BLaER1 treated with 17β-estradiol and CSF1 and Interleukin-3, amounts not matched to agents 10 nM and 100 nM (cell line): ENCODE measurements at regions not wholly inside any gene's neighbourhood (a gene's known extent, or its start where the extent isn't known, plus 50 kb on each side); places are given as distances from the start of the nearest gene placed in this dataset.

Experiments used
- H3K27ac ChIP-seq, 11 experiments: shearing (Covaris generic); formaldehyde crosslinking; 2 replicates each; pipeline ENCODE4 v1.8.1; 2022
- H3K27me3 ChIP-seq, 11 experiments: shearing (Covaris generic); formaldehyde crosslinking; 2 replicates each; pipeline ENCODE4 v1.8.1; 2022
- H3K36me3 ChIP-seq, 11 experiments: shearing (Covaris generic); formaldehyde crosslinking; 2 replicates each; pipeline ENCODE4 v1.8.1; 2022
- H3K4me1 ChIP-seq, 10 experiments: shearing (Covaris generic); formaldehyde crosslinking; 2 replicates each; pipeline ENCODE4 v1.8.1; 2022
- H3K4me2 ChIP-seq, 11 experiments: shearing (Covaris generic); formaldehyde crosslinking; 2 replicates each; pipeline ENCODE4 v1.8.1; 2022
- H3K4me3 ChIP-seq, 10 experiments: shearing (Covaris generic); formaldehyde crosslinking; 2 replicates each; pipeline ENCODE4 v1.8.1; 2022
- H3K9ac ChIP-seq, 11 experiments: shearing (Covaris generic); formaldehyde crosslinking; 2 replicates each; pipeline ENCODE4 v1.8.1; 2022
- H3K9me3 ChIP-seq, 11 experiments: shearing (Covaris generic); formaldehyde crosslinking; replicated peaks in 1 of 11; 2 replicates each; pipeline ENCODE4 v1.8.1; 2022
- H4K20me1 ChIP-seq, 11 experiments: shearing (Covaris generic); formaldehyde crosslinking; 2 replicates each; pipeline ENCODE4 v1.8.1; 2022
- Cebpa-rat ChIP-seq, 11 experiments: shearing (Covaris generic); IDR thresholded peaks; 2 replicates each; pipeline ENCODE4 v1.8.1; 2022

- no peak overlapping the region for H3K4me2 ChIP-seq
- H3K4me3 ChIP-seq: no peak overlapping the region
- H3K4me1 ChIP-seq: no peaks in the 10 kb centered on the region
- H3K36me3 ChIP-seq: no peaks in the 10 kb centered on the region
- H4K20me1 ChIP-seq: no peaks in the 10 kb centered on the region
- H3K27me3 ChIP-seq: no peaks in the 10 kb centered on the region
- no peak for TF ChIP-seq Cebpa-rat (IDR thresholded peaks at IDR 0.05)
- H3K27ac ChIP-seq: no peak overlapping the region
- no peak overlapping the region for H3K9ac ChIP-seq
- peaks cover 0 to 24% (median 0%) of the 10 kb centered on the region in 11 experiments; a peak in 9 of 22 replicates for H3K9me3 ChIP-seq
These were observed 136.3 kb downstream of the DUSP10 start for GRCh38 chr1:221605569-221605968.

- no peak overlapping the region for H3K27ac ChIP-seq
- no peak overlapping the region for H3K4me3 ChIP-seq
- no peak overlapping the region for H3K9ac ChIP-seq
- no peaks in the 10 kb centered on the region for H3K4me1 ChIP-seq
- no peaks in the 10 kb centered on the region for H3K36me3 ChIP-seq
- no peak for TF ChIP-seq Cebpa-rat (IDR thresholded peaks at IDR 0.05)
- no peaks in the 10 kb centered on the region for H4K20me1 ChIP-seq
- peaks cover 0 to 24% (median 0%) of the 10 kb centered on the region in 11 experiments; a peak in 9 of 22 replicates for H3K9me3 ChIP-seq
- no peak overlapping the region for H3K4me2 ChIP-seq
- H3K27me3 ChIP-seq: no peaks in the 10 kb centered on the region
These were observed 135.6 kb downstream of the DUSP10 start for GRCh38 chr1:221606256-221606655.

DNA sequence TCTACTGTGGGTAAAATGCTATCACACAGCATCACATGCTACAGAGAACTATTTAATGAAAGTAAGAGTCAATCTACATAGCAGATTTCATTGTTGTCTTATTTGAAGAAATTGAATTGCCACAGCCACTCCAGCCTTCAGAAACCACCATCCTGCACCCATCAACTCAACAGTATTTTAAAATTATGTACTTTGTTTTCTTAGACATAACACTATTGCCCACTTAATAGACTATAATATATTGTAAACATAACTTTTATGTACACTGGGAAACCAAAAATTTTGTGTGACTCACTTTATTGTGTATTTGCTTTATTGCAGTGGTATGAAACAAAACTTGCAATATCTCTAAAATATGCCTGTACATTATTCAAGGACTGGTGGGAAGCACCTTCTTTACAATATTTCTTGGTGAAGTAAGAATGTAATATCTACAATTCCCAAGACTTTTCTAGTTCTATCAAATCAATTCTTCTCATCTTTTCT lies 133.0 kb downstream of the DUSP10 start:
- Histone ChIP-seq H4K20me1 (no peaks in the 10 kb centered on the region), H3K27ac (no peak overlapping the region), H3K9ac (no peak overlapping the region), H3K4me1 (peaks cover 0 to 10% (median 0%) of the 10 kb centered on the region in 10 experiments; a peak in 7 of 20 replicates), H3K36me3 (no peaks in the 10 kb centered on the region), H3K27me3 (no peaks in the 10 kb centered on the region), H3K9me3 (peaks cover 0 to 19% (median 0%) of the 10 kb centered on the region in 11 experiments; a peak in 9 of 22 replicates), H3K4me3 (no peak overlapping the region), H3K4me2 (no peak overlapping the region)
- no peak for TF ChIP-seq Cebpa-rat (IDR thresholded peaks at IDR 0.05)

DNA sequence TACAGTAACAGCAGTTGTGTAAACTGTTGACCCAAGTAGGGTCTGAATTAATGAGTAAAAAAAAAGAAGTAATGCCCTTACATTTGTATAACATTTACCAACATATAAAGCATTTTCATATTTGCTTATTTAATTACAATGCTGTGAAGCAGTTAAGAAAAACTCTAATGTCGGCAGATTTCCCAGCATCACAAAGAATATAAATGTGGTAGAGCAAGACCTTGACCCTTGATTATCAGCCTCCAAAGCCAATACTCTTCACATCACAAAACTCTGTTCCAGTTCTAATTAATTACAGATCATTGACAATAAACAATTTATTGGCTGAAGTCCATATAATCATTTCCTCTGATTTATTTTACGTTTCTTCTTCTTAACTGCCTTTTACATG lies 130.2 kb downstream of the DUSP10 start:
- TF ChIP-seq Cebpa-rat (IDR thresholded peaks at IDR 0.05): no peak
- Histone ChIP-seq H3K4me2 (peak overlapping the region in 1 of 11 experiments; percentile 56; a peak in 1 of 22 replicates), H3K4me3 (no peak overlapping the region), H3K9ac (no peak overlapping the region), H3K9me3 (no peaks in the 10 kb centered on the region; a peak in 1 of 22 replicates), H3K4me1 (peaks cover 0 to 10% (median 0%) of the 10 kb centered on the region in 10 experiments; a peak in 7 of 20 replicates), H3K27ac (no peak overlapping the region), H3K27me3 (no peaks in the 10 kb centered on the region), H4K20me1 (no peaks in the 10 kb centered on the region), H3K36me3 (no peaks in the 10 kb centered on the region)

- Histone ChIP-seq H3K4me2 (peak overlapping the region in 5 of 11 experiments; percentile 2 to 56 (median 26); a peak in 7 of 22 replicates), H4K20me1 (no peaks in the 10 kb centered on the region), H3K36me3 (no peaks in the 10 kb centered on the region), H3K4me3 (no peak overlapping the region), H3K4me1 (peaks cover 0 to 10% (median 0%) of the 10 kb centered on the region in 10 experiments; a peak in 7 of 20 replicates), H3K9ac (no peak overlapping the region), H3K9me3 (no peaks in the 10 kb centered on the region; a peak in 1 of 22 replicates), H3K27me3 (no peaks in the 10 kb centered on the region), H3K27ac (no peak overlapping the region)
- no peak for TF ChIP-seq Cebpa-rat (IDR thresholded peaks at IDR 0.05)
These were observed 129.7 kb downstream of the DUSP10 start for GRCh38 chr1:221612047-221612777.

DNA sequence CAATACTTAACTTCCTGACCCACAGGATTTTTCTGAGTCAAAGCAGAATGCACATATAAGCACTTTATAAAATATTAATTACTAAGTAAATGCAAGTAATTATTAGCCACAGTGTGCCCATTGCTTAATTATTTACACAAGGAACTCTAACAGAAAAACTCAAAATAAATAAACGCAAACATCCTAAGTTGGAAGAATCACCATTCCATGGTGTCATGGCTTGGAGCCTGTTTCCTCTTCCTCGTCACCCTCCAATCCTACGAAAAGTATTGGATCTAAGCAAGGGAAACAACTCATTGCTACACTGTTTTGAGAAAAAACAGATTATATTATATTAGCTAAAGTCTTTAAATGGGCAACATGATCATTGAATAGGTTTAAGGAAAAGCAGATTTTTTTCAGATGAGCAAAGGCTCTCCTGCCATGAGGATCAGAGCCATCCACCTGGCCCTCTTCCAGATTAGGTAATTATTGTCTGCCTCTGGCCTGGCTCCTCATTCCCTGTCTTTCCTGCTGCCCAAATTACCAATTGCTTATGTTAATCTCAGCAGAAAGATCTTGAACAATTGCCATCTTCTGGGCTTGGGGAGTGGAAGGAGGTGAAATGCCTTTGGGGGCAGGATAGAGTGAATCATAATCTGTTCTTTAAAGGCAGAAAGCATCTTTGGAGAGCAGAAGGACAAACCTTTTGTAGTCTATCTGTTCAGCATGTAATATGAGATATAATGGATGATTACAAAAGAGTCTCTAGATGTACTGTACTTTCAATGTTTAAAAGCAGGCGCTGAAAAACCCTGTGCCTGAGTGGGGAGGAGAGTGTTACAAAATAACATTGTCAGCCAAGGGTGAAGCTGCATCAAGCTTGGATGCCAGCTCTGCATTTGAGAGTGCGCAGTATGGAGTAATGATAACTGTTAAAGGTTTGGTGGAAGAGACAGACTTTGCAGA lies 121.2 kb downstream of the DUSP10 start:
- no peak overlapping the region for H3K4me2 ChIP-seq
- H4K20me1 ChIP-seq: no peaks in the 10 kb centered on the region
- H3K9me3 ChIP-seq: peaks cover 0 to 7% (median 4%) of the 10 kb centered on the region in 11 experiments; a peak in 9 of 22 replicates
- no peak for TF ChIP-seq Cebpa-rat (IDR thresholded peaks at IDR 0.05)
- no peak overlapping the region for H3K27ac ChIP-seq
- no peaks in the 10 kb centered on the region for H3K27me3 ChIP-seq
- H3K9ac ChIP-seq: no peak overlapping the region
- no peaks in the 10 kb centered on the region for H3K4me1 ChIP-seq
- H3K36me3 ChIP-seq: no peaks in the 10 kb centered on the region
- H3K4me3 ChIP-seq: no peak overlapping the region

GRCh38 chr1:221621683-221622082 lies 120.2 kb downstream of the DUSP10 start:
- H3K4me3 ChIP-seq: no peak overlapping the region
- H3K27ac ChIP-seq: no peak overlapping the region
- no peak overlapping the region for H3K9ac ChIP-seq
- no peaks in the 10 kb centered on the region for H4K20me1 ChIP-seq
- no peak for TF ChIP-seq Cebpa-rat (IDR thresholded peaks at IDR 0.05)
- no peak overlapping the region for H3K4me2 ChIP-seq
- no peaks in the 10 kb centered on the region for H3K27me3 ChIP-seq
- peaks cover 0 to 7% (median 4%) of the 10 kb centered on the region in 11 experiments; a peak in 9 of 22 replicates for H3K9me3 ChIP-seq
- no peaks in the 10 kb centered on the region for H3K36me3 ChIP-seq
- H3K4me1 ChIP-seq: no peaks in the 10 kb centered on the region

DNA sequence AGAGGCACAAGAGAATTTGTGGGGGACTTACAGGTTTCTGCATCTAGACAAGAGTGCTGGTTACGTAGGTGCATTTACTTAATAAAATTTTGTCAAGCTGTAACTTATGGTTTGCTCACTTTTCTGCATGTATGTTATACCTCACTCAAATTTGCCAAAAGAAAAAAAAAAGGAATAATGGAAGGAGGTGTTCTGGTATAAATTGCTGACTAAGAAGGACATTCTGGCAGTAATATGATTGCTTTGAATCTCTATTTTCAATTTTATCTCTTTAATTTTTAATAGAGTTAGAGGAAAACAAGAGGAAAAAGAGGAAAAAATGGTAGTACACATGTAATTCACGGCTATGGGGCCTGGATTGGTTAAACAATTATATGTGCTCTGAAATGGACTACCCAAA lies 119.5 kb downstream of the DUSP10 start:
- Histone ChIP-seq H4K20me1 (no peaks in the 10 kb centered on the region), H3K9ac (no peak overlapping the region), H3K27ac (no peak overlapping the region), H3K4me3 (no peak overlapping the region), H3K9me3 (peaks cover 0 to 7% (median 4%) of the 10 kb centered on the region in 11 experiments; a peak in 9 of 22 replicates), H3K4me2 (no peak overlapping the region), H3K4me1 (no peaks in the 10 kb centered on the region), H3K36me3 (no peaks in the 10 kb centered on the region), H3K27me3 (no peaks in the 10 kb centered on the region)
- TF ChIP-seq Cebpa-rat (IDR thresholded peaks at IDR 0.05): no peak

- H3K9me3 ChIP-seq: no peaks in the 10 kb centered on the region
- H3K27me3 ChIP-seq: no peaks in the 10 kb centered on the region
- H3K4me3 ChIP-seq: no peak overlapping the region
- H3K4me1 ChIP-seq: no peaks in the 10 kb centered on the region
- no peak overlapping the region for H3K4me2 ChIP-seq
- no peak overlapping the region for H3K9ac ChIP-seq
- no peak overlapping the region for H3K27ac ChIP-seq
- no peaks in the 10 kb centered on the region for H4K20me1 ChIP-seq
- TF ChIP-seq Cebpa-rat (IDR thresholded peaks at IDR 0.05): no peak
- no peaks in the 10 kb centered on the region for H3K36me3 ChIP-seq
These were observed 116.9 kb downstream of the DUSP10 start for GRCh38 chr1:221625026-221625425.
